Trophoblast cell (in vitro differentiated cells and primary cell): ENCODE measurements at regions not wholly inside any gene's neighbourhood (a gene's known extent, or its start where the extent isn't known, plus 50 kb on each side); places are given as distances from the start of the nearest gene placed in this dataset.

Source experiments
- DNase-seq, 2 donors: peaks; one replicate each; pipeline ENCODE4 v3.0.0-alpha.2; 2016
- H2AFZ ChIP-seq: 2 replicates; pipeline ENCODE4 v1.6.1; 2013; ENCODE audit warnings: low read length, moderate library complexity, mild to moderate bottlenecking; ENCODE audit not compliant: insufficient read depth, poor library complexity
- H2AK5ac ChIP-seq: 2 replicates; pipeline ENCODE4 v1.6.1; 2013; ENCODE audit warnings: mild to moderate bottlenecking, low read length
- H2BK120ac ChIP-seq: 2 replicates; pipeline ENCODE4 v1.6.1; 2013; ENCODE audit warnings: low read length, mild to moderate bottlenecking, moderate library complexity; ENCODE audit not compliant: insufficient read depth, poor library complexity
- H2BK12ac ChIP-seq: 2 replicates; pipeline ENCODE4 v1.6.1; 2013; ENCODE audit warnings: mild to moderate bottlenecking, low read length, moderate library complexity
- H2BK5ac ChIP-seq: 2 replicates; pipeline ENCODE4 v1.6.1; 2013; ENCODE audit warnings: low read length, low read depth, moderate library complexity, mild to moderate bottlenecking; ENCODE audit not compliant: poor library complexity
- H3K14ac ChIP-seq: 2 replicates; pipeline ENCODE4 v1.6.1; 2013; ENCODE audit warnings: mild to moderate bottlenecking, low read length
- H3K18ac ChIP-seq: 2 replicates; pipeline ENCODE4 v1.6.1; 2013; ENCODE audit warnings: mild to moderate bottlenecking, low read length
- H3K23ac ChIP-seq: 2 replicates; pipeline ENCODE4 v1.6.1; 2013; ENCODE audit warnings: low read length
- H3K27ac ChIP-seq: 2 replicates; pipeline ENCODE4 v1.5.1; 2013; ENCODE audit warnings: low read depth, mild to moderate bottlenecking, inconsistent platforms, low read length, moderate library complexity
- H3K27me3 ChIP-seq: 2 replicates; pipeline ENCODE4 v1.6.1; 2013; ENCODE audit warnings: inconsistent platforms, mild to moderate bottlenecking, low read length, moderate library complexity; ENCODE audit not compliant: insufficient read depth
- H3K36me3 ChIP-seq, 2 experiments: 1 replicate in 1 of 2; 2 replicates in 1 of 2; pipeline ENCODE4 v1.6.1; 2013; ENCODE audit warnings: low read length in 2 of 2, mild to moderate bottlenecking in 2 of 2, moderate library complexity in 1 of 2; ENCODE audit not compliant: insufficient read depth in 2 of 2, control insufficient read depth in 1 of 2
- H3K4ac ChIP-seq: 2 replicates; pipeline ENCODE4 v1.6.1; 2013; ENCODE audit warnings: low read depth, mild to moderate bottlenecking, low read length, moderate library complexity
- H3K4me1 ChIP-seq, 2 experiments: 1 replicate in 1 of 2; 2 replicates in 1 of 2; pipeline ENCODE4 v1.6.1; 2013; ENCODE audit warnings: low read length in 2 of 2, mild to moderate bottlenecking in 2 of 2, moderate library complexity in 1 of 2; ENCODE audit not compliant: insufficient read depth in 2 of 2, control insufficient read depth in 1 of 2
- H3K4me2 ChIP-seq: 2 replicates; pipeline ENCODE4 v1.6.1; 2013; ENCODE audit warnings: inconsistent platforms, mild to moderate bottlenecking, low read length, moderate library complexity
- H3K4me3 ChIP-seq: 2 replicates; pipeline ENCODE4 v1.5.1; 2013; ENCODE audit warnings: mild to moderate bottlenecking, low read depth, low read length, inconsistent platforms
- H3K79me1 ChIP-seq: one replicate; pipeline ENCODE4 v1.6.1; 2013; ENCODE audit warnings: low read length
- H3K79me2 ChIP-seq: 2 replicates; pipeline ENCODE4 v1.6.1; 2013; ENCODE audit warnings: low read length, mild to moderate bottlenecking; ENCODE audit not compliant: control insufficient read depth, insufficient read depth, poor library complexity
- H3K9ac ChIP-seq: 2 replicates; pipeline ENCODE4 v1.6.1; 2013; ENCODE audit warnings: mild to moderate bottlenecking, low read length
- H3K9me3 ChIP-seq: 2 replicates; pipeline ENCODE4 v1.6.1; 2013; ENCODE audit warnings: low read depth, mild to moderate bottlenecking, control low read depth, inconsistent platforms, low read length; ENCODE audit not compliant: insufficient read depth
- H4K12ac ChIP-seq: 2 replicates; pipeline ENCODE4 v1.6.1; 2013; ENCODE audit warnings: low read depth, mild to moderate bottlenecking, low read length, moderate library complexity
- H4K8ac ChIP-seq: 2 replicates; pipeline ENCODE4 v1.6.1; 2013; ENCODE audit warnings: low read depth, mild to moderate bottlenecking, low read length, moderate library complexity
- H4K91ac ChIP-seq: one replicate; pipeline ENCODE4 v1.6.1; 2013; ENCODE audit warnings: low read depth, mild to moderate bottlenecking, low read length, moderate library complexity
- WGBS: extraction: QIAGEN DNeasy Blood & Tissue Kit; methylation state at CpG from one replicate; pipeline ENCODE4 v1.1.7; 2013; ENCODE audit warnings: missing lambda C conversion rate; ENCODE audit not compliant: insufficient read length, insufficient coverage; ENCODE audit errors: extremely low coverage; 5-methylcytosine and 5-hydroxymethylcytosine counted together

- no peak overlapping the region for H4K91ac ChIP-seq
- H3K4me3 ChIP-seq: no peak overlapping the region
- no peaks in the 10 kb centered on the region for H3K27me3 ChIP-seq
- no peak overlapping the region for H4K12ac ChIP-seq
- H2BK12ac ChIP-seq: no peak overlapping the region
- peak in 1 of 2 donors; percentile 5 for DNase-seq
- H3K4ac ChIP-seq: no peak overlapping the region
- no peak overlapping the region for H4K8ac ChIP-seq
- H3K9me3 ChIP-seq: no peaks in the 10 kb centered on the region
- no peak overlapping the region for H3K27ac ChIP-seq
- no peaks in the 10 kb centered on the region for H3K79me1 ChIP-seq
- H2BK120ac ChIP-seq: no peak overlapping the region
- WGBS: no CpG with 5 or more reads among the region's 5 CpGs
- H2AK5ac ChIP-seq: no peak overlapping the region
- H3K23ac ChIP-seq: no peak overlapping the region
- H3K14ac ChIP-seq: no peak overlapping the region
- H3K4me2 ChIP-seq: no peak overlapping the region
- no peak overlapping the region for H3K9ac ChIP-seq
- no peaks in the 10 kb centered on the region for H3K4me1 ChIP-seq
- H3K79me2 ChIP-seq: no peaks in the 10 kb centered on the region
- no peak overlapping the region for H2AFZ ChIP-seq
- no peak overlapping the region for H2BK5ac ChIP-seq
- H3K18ac ChIP-seq: no peak overlapping the region
- no peaks in the 10 kb centered on the region for H3K36me3 ChIP-seq
These were observed 105.1 kb downstream of the RDH14 start for GRCh38 chr2:18455236-18455862.

- H3K14ac ChIP-seq: no peak overlapping the region
- no peak overlapping the region for H3K27ac ChIP-seq
- H3K79me1 ChIP-seq: no peaks in the 10 kb centered on the region
- H3K4me1 ChIP-seq: no peaks in the 10 kb centered on the region
- H4K91ac ChIP-seq: no peak overlapping the region
- no CpG with 5 or more reads among the region's 6 CpGs for WGBS
- H3K79me2 ChIP-seq: no peaks in the 10 kb centered on the region
- H3K9ac ChIP-seq: no peak overlapping the region
- no peak overlapping the region for H2AK5ac ChIP-seq
- H3K27me3 ChIP-seq: no peaks in the 10 kb centered on the region
- H3K4me3 ChIP-seq: no peak overlapping the region
- H2AFZ ChIP-seq: no peak overlapping the region
- no peaks in the 10 kb centered on the region for H3K36me3 ChIP-seq
- no peak overlapping the region for H3K4ac ChIP-seq
- no peak overlapping the region for H2BK120ac ChIP-seq
- no peak overlapping the region for H4K8ac ChIP-seq
- no peak overlapping the region for H3K4me2 ChIP-seq
- no peak overlapping the region for H2BK5ac ChIP-seq
- H3K18ac ChIP-seq: no peak overlapping the region
- H4K12ac ChIP-seq: no peak overlapping the region
- H2BK12ac ChIP-seq: no peak overlapping the region
- no peaks in the 10 kb centered on the region for H3K9me3 ChIP-seq
- no peak overlapping the region for H3K23ac ChIP-seq
- no peak for DNase-seq
These were observed 105.7 kb downstream of the RDH14 start for GRCh38 chr2:18454692-18455235.

GRCh38 chr2:18446715-18447114 lies 113.7 kb downstream of the RDH14 start:
- no peak for DNase-seq
- Histone ChIP-seq H3K4me2 (no peak overlapping the region), H3K9ac (no peak overlapping the region), H4K8ac (no peak overlapping the region), H3K4me1 (no peaks in the 10 kb centered on the region), H2AK5ac (no peak overlapping the region), H2AFZ (no peak overlapping the region), H3K4me3 (no peak overlapping the region), H3K9me3 (peaks cover 1% of the 10 kb centered on the region), H3K27me3 (no peaks in the 10 kb centered on the region), H3K27ac (no peak overlapping the region), H3K18ac (no peak overlapping the region), H4K91ac (no peak overlapping the region), H3K4ac (no peak overlapping the region), H4K12ac (no peak overlapping the region), H3K79me2 (no peaks in the 10 kb centered on the region), H3K14ac (no peak overlapping the region), H2BK120ac (no peak overlapping the region), H2BK12ac (no peak overlapping the region), H3K36me3 (no peaks in the 10 kb centered on the region), H3K79me1 (no peaks in the 10 kb centered on the region), H3K23ac (no peak overlapping the region), H2BK5ac (no peak overlapping the region)
- no CpG with 5 or more reads among the region's 2 CpGs for WGBS

GRCh38 chr2:18445433-18446320 lies 114.8 kb downstream of the RDH14 start:
- Histone ChIP-seq H4K91ac (no peak overlapping the region), H3K4me1 (peaks cover 0 to 3% of the 10 kb centered on the region in 2 experiments), H2AK5ac (no peak overlapping the region), H3K4me3 (no peak overlapping the region), H3K23ac (no peak overlapping the region), H3K14ac (no peak overlapping the region), H3K9me3 (peaks cover 1% of the 10 kb centered on the region), H4K12ac (no peak overlapping the region), H2BK5ac (no peak overlapping the region), H3K4me2 (no peak overlapping the region), H3K18ac (no peak overlapping the region), H4K8ac (no peak overlapping the region), H3K4ac (no peak overlapping the region), H3K36me3 (no peaks in the 10 kb centered on the region), H3K27me3 (no peaks in the 10 kb centered on the region), H3K79me1 (no peaks in the 10 kb centered on the region), H3K79me2 (no peaks in the 10 kb centered on the region), H3K27ac (no peak overlapping the region), H2BK120ac (no peak overlapping the region), H2AFZ (no peak overlapping the region), H3K9ac (no peak overlapping the region), H2BK12ac (no peak overlapping the region)
- no CpG with 5 or more reads among the region's 7 CpGs for WGBS
- DNase-seq: no peak
